ENCODE measurements at regions not wholly inside any gene's neighbourhood (a gene's known extent, or its start where the extent isn't known, plus 50 kb on each side); places are given as distances from the start of the nearest gene placed in this dataset.

DNA sequence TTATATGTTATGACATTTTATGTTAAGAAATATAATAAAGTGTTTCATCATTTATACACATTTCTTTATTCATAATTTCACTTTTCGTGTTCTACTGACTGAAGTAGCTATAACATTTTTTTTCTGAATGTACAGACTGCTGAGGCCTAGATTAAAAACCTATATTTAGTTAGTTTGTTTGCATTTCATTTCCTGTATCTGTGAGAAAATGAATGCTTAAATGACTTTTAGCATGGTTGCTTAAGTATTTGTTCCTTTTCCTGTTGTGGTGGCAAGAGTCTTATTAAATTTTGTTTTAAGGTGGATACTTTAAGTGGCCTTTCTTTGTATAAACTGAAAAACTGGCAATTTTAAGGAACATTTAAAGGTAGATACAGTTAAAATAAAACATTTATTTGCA is 779.7 kb upstream of the MAN1A1 start:
- no peaks in the 10 kb centered on the region for H3K27me3 ChIP-seq (ENCODE audit: control insufficient read depth, extremely low read depth, insufficient read depth, low read length)
- TF ChIP-seq, protein P1, sequence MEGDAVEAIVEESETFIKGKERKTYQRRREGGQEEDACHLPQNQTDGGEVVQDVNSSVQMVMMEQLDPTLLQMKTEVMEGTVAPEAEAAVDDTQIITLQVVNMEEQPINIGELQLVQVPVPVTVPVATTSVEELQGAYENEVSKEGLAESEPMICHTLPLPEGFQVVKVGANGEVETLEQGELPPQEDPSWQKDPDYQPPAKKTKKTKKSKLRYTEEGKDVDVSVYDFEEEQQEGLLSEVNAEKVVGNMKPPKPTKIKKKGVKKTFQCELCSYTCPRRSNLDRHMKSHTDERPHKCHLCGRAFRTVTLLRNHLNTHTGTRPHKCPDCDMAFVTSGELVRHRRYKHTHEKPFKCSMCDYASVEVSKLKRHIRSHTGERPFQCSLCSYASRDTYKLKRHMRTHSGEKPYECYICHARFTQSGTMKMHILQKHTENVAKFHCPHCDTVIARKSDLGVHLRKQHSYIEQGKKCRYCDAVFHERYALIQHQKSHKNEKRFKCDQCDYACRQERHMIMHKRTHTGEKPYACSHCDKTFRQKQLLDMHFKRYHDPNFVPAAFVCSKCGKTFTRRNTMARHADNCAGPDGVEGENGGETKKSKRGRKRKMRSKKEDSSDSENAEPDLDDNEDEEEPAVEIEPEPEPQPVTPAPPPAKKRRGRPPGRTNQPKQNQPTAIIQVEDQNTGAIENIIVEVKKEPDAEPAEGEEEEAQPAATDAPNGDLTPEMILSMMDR (optimal IDR thresholded peaks at IDR 0.05 in 1 of 3, IDR thresholded peaks at IDR 0.05 in 1 of 3, conservative IDR thresholded peaks at IDR 0.05 in 1 of 3; ENCODE audit: extremely low read depth in 1 of 3, insufficient read depth in 2 of 3, low read length in 3 of 3), result no peak
- TF ChIP-seq EZH2 (IDR thresholded peaks at IDR 0.05; ENCODE audit: low read length), result no peak
- no peaks in the 10 kb centered on the region for H3K9me3 ChIP-seq (ENCODE audit: control insufficient read depth, low read depth, low read length)
- no peaks in the 10 kb centered on the region for H3K36me3 ChIP-seq (ENCODE audit: control insufficient read depth in 2 of 2, extremely low read depth in 1 of 2, insufficient read depth in 2 of 2, low read length in 2 of 2)
- no peaks in the 10 kb centered on the region for H3K4me1 ChIP-seq (ENCODE audit: control insufficient read depth, extremely low read depth, insufficient read depth, low read length)
- H3K4me3 ChIP-seq (ENCODE audit: control insufficient read depth in 2 of 3, extremely low read depth in 1 of 3, insufficient read depth in 2 of 3, low read depth in 1 of 3, low read length in 3 of 3), result no peak overlapping the region
- no peak overlapping the region for H3K27ac ChIP-seq (ENCODE audit: control insufficient read depth, insufficient read depth, low read length)
- H3K4me2 ChIP-seq (ENCODE audit: control insufficient read depth, extremely low read depth, insufficient read depth, low read depth, low read length), result no peak overlapping the region
- no peaks in the 10 kb centered on the region for H4K20me1 ChIP-seq (ENCODE audit: control insufficient read depth, extremely low read depth, insufficient read depth, low read length)
- H2AFZ ChIP-seq (ENCODE audit: control insufficient read depth, low read length), result no peak overlapping the region
- dilution Hi-C loops (cut with MboI; ENCODE audit: extremely low pct_ligation_motif_present, low sequenced_read_pairs), result no loop called here
- DNase-seq (ENCODE audit: low read depth, low spot score) (no peak), FAIRE-seq (no peak)
- H3K9ac ChIP-seq (ENCODE audit: control insufficient read depth, extremely low read depth, insufficient read depth, low read length), result no peak overlapping the region
- no peaks in the 10 kb centered on the region for H3K79me2 ChIP-seq (ENCODE audit: control insufficient read depth, insufficient read depth, low read length)
- no peaks in the 10 kb centered on the region for H3K9me1 ChIP-seq (ENCODE audit: control insufficient read depth, extremely low read depth, insufficient read depth, low read length)

DNA sequence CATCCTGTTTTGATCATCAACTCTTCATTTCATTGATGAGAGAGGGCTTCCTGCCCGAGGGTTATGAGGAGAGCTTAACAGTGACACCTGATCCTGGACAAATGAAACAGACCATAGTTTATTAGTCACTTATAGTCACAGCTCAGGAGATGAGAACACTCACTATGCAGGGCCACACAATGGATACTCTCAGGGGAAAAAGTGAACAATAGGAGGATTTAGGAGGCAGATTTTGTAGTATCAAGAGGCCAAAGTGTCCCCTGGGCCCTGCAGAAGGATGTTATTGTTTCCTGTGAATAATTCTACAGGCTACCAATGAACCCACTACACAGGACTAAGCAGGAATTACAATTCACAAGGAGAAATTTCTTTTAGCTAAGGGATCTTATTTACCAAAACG is 772.8 kb upstream of the MAN1A1 start:
- Histone ChIP-seq H3K9me1 (ENCODE audit: control insufficient read depth, extremely low read depth, insufficient read depth, low read length) (no peaks in the 10 kb centered on the region), H3K4me1 (ENCODE audit: control insufficient read depth, extremely low read depth, insufficient read depth, low read length) (no peaks in the 10 kb centered on the region), H4K20me1 (ENCODE audit: control insufficient read depth, extremely low read depth, insufficient read depth, low read length) (no peaks in the 10 kb centered on the region), H3K4me2 (ENCODE audit: control insufficient read depth, extremely low read depth, insufficient read depth, low read depth, low read length) (no peak overlapping the region), H3K9ac (ENCODE audit: control insufficient read depth, extremely low read depth, insufficient read depth, low read length) (no peak overlapping the region), H3K9me3 (ENCODE audit: control insufficient read depth, low read depth, low read length) (no peaks in the 10 kb centered on the region), H3K79me2 (ENCODE audit: control insufficient read depth, insufficient read depth, low read length) (no peaks in the 10 kb centered on the region), H3K4me3 (ENCODE audit: control insufficient read depth in 2 of 3, extremely low read depth in 1 of 3, insufficient read depth in 2 of 3, low read depth in 1 of 3, low read length in 3 of 3) (no peak overlapping the region), H3K27ac (ENCODE audit: control insufficient read depth, insufficient read depth, low read length) (no peak overlapping the region), H3K36me3 (ENCODE audit: control insufficient read depth in 2 of 2, extremely low read depth in 1 of 2, insufficient read depth in 2 of 2, low read length in 2 of 2) (no peaks in the 10 kb centered on the region), H3K27me3 (ENCODE audit: control insufficient read depth, extremely low read depth, insufficient read depth, low read length) (no peaks in the 10 kb centered on the region), H2AFZ (ENCODE audit: control insufficient read depth, low read length) (no peak overlapping the region)
- TF ChIP-seq, protein P1 (optimal IDR thresholded peaks at IDR 0.05 in 1 of 3, IDR thresholded peaks at IDR 0.05 in 1 of 3, conservative IDR thresholded peaks at IDR 0.05 in 1 of 3; ENCODE audit: extremely low read depth in 1 of 3, insufficient read depth in 2 of 3, low read length in 3 of 3), result no peak
- TF ChIP-seq EZH2 (IDR thresholded peaks at IDR 0.05; ENCODE audit: low read length), result no peak
- dilution Hi-C loops (cut with MboI; ENCODE audit: extremely low pct_ligation_motif_present, low sequenced_read_pairs), result no loop called here
- FAIRE-seq (no peak), DNase-seq (ENCODE audit: low read depth, low spot score) (no peak)

Measured in keratinocyte (primary cell).